Adipocyte (in vitro differentiated cells): ENCODE measurements at regions not wholly inside any gene's neighbourhood (a gene's known extent, or its start where the extent isn't known, plus 50 kb on each side); places are given as distances from the start of the nearest gene placed in this dataset.

ENCODE experiments used
- DNase-seq: peaks from one replicate; pipeline ENCODE4 v3.0.0-alpha.2; 2015; ENCODE audit warnings: low read depth
- H3K27me3 ChIP-seq: replicated peaks from 2 replicates; pipeline ENCODE4 v1.7.0; 2013; ENCODE audit warnings: mild to moderate bottlenecking, low read length, moderate library complexity; ENCODE audit not compliant: control insufficient read depth, insufficient read depth
- H3K36me3 ChIP-seq: 2 replicates; pipeline ENCODE4 v1.7.0; 2013; ENCODE audit warnings: low read length, mild to moderate bottlenecking, moderate library complexity; ENCODE audit not compliant: control insufficient read depth, insufficient read depth, severe bottlenecking
- H3K4me1 ChIP-seq: 2 replicates; pipeline ENCODE4 v1.7.0; 2013; ENCODE audit warnings: mild to moderate bottlenecking, low read length, moderate library complexity; ENCODE audit not compliant: control insufficient read depth, insufficient read depth
- H3K4me3 ChIP-seq: 2 replicates; pipeline ENCODE4 v1.7.0; 2013; ENCODE audit warnings: mild to moderate bottlenecking, low read length, moderate library complexity
- H3K9ac ChIP-seq: 2 replicates; pipeline ENCODE4 v1.7.0; 2013; ENCODE audit warnings: mild to moderate bottlenecking, low read length, moderate library complexity
- H3K9me3 ChIP-seq: 2 replicates; pipeline ENCODE4 v1.7.0; 2013; ENCODE audit warnings: mild to moderate bottlenecking, low read length, moderate library complexity; ENCODE audit not compliant: control insufficient read depth

DNA sequence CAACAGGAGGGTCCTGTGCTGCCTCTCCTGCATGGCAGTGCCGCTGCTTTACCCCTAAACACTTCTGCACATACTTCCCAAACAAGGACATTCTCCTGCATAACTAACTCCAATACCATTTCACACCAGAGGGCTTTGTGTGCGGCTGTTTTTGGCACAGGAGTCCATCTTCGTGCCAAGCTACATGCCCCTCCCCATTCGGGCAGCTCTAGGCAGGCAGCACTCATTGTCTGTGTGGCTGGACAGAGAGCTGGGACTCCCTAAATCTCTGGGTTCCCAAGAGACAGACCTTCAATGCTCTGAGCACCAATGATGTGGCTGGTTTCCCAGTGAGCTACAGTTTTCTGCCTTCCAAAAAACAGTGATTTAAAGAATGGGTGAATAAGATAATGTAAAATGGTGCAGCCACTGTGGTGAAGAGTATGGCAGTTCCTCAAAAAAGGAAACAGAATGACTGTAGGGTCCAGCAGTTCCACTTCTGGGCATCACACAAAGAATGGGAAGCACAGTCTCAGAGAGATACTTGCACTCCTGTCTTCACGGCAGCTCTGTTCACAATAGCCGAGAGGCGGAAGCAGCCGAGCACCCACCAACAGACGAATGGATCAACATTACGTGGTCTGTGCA lies 80.3 kb upstream of the DUSP22 start:
- Histone ChIP-seq H3K27me3 (peaks cover 53% of the 10 kb centered on the region), H3K9ac (no peak overlapping the region), H3K4me3 (no peak overlapping the region), H3K9me3 (no peaks in the 10 kb centered on the region), H3K4me1 (no peaks in the 10 kb centered on the region), H3K36me3 (no peaks in the 10 kb centered on the region)
- no peak for DNase-seq

DNA sequence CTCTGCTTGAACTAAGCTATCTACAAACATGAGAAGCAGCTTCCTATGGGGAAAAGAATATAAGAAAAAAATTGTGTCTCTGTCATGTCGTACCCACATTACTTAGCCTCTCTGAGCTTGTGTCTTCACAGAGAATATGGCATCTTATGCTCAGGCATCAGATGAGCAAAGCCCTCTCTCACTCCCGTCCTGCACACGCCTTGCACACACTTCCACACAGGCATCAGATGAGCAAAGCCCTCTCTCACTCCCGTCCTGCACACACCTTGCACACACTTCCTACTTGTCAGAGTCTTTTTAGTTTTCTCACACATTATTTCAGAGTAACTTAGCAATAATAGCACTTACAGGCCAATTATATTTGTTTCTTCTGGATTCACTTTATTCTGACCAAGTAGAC lies 79.0 kb upstream of the DUSP22 start:
- Histone ChIP-seq H3K9me3 (no peaks in the 10 kb centered on the region), H3K27me3 (peaks cover 51% of the 10 kb centered on the region), H3K36me3 (no peaks in the 10 kb centered on the region), H3K4me1 (no peaks in the 10 kb centered on the region), H3K9ac (no peak overlapping the region), H3K4me3 (no peak overlapping the region)
- no peak for DNase-seq

DNA sequence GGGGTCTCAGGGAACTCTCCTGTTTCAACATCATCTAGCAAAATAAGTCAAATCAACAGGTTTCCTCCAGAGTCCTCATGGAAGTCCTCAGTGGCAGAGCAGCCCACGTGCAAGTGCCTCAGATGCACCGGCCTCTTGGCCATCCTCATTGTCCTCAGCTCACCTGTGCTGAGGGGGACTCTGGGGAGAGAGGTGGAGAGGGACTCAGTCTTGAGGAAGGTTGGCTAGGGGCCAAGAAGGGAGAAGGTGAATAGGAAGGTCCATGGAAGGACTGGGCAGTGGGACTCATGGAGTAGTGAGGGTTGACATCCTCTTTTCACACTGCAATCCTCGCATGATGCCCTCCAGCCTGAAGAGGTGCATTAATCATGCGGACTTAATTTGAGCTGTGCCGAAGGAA lies 77.9 kb upstream of the DUSP22 start:
- H3K36me3 ChIP-seq = no peaks in the 10 kb centered on the region
- H3K4me3 ChIP-seq = no peak overlapping the region
- H3K4me1 ChIP-seq = no peaks in the 10 kb centered on the region
- H3K9me3 ChIP-seq = no peaks in the 10 kb centered on the region
- no peak for DNase-seq
- H3K9ac ChIP-seq = no peak overlapping the region
- H3K27me3 ChIP-seq = peaks cover 39% of the 10 kb centered on the region

DNA sequence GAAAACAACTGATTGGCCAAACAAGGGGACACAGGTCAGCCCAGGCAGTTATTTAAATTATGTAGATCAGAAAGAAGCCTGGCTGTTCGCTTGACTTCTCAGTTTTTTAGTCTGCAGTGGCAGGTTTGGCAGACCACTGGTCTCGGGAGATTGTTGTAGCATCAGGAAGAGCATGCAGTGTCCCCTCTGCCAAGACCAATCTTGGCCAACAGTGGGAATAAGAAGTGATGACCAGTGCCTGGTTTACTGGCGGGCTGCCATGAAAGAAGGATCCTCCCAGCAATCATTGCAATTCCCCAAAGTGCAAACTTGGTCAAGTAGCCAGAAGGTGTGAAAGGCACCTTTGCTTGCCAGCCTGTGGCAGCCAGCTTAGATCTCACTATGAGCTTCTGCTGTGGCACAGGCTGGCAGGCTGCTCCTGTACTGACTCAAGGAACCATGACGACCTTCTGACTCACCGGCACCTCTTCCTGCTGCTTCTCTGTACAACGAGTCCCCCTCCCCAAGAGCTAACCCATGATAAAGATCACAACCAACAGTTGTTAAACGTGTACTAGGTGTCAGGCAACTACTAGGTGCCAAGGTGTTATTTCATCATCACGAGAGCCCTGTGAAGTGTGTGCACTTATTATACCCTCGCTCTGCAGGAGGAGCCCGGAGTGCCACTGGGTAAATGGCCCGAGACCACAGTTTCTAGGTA lies 76.8 kb upstream of the DUSP22 start:
- Histone ChIP-seq H3K27me3 (peaks cover 30% of the 10 kb centered on the region), H3K4me3 (no peak overlapping the region), H3K4me1 (no peaks in the 10 kb centered on the region), H3K9ac (no peak overlapping the region), H3K36me3 (no peaks in the 10 kb centered on the region), H3K9me3 (no peaks in the 10 kb centered on the region)
- DNase-seq = no peak

DNA sequence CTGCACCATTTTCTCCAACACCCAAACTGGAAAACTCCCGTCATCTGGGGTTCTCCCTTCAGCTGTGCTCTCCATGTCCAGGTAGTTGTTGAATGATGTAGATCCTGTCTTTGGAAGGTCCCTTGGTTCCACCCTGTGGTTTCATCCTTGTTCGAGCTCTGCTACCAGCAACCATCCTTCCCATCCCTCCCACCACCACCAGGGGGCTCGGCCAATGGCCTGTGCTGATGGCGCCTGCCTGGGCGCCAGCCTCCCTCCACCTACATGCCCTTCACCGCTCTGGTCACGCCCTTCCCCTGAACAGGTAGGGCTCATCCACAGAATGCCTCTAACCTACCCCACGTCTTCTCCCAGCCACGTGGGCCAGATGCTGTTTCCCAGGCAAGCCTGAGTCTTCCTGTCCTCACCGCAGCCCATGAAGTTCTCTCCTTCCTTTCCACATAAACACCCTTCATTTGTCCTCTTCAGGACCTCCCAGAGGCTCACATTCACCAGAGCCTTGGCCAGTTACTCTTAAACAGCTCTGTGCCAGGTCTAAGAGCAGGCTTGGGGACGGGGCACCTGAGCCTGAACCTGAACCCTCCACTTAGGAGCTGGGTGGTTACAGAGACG lies 75.1 kb upstream of the DUSP22 start:
- Histone ChIP-seq H3K27me3 (peaks cover 13% of the 10 kb centered on the region), H3K4me3 (no peak overlapping the region), H3K9ac (no peak overlapping the region), H3K9me3 (no peaks in the 10 kb centered on the region), H3K36me3 (no peaks in the 10 kb centered on the region), H3K4me1 (no peaks in the 10 kb centered on the region)
- DNase-seq = no peak

DNA sequence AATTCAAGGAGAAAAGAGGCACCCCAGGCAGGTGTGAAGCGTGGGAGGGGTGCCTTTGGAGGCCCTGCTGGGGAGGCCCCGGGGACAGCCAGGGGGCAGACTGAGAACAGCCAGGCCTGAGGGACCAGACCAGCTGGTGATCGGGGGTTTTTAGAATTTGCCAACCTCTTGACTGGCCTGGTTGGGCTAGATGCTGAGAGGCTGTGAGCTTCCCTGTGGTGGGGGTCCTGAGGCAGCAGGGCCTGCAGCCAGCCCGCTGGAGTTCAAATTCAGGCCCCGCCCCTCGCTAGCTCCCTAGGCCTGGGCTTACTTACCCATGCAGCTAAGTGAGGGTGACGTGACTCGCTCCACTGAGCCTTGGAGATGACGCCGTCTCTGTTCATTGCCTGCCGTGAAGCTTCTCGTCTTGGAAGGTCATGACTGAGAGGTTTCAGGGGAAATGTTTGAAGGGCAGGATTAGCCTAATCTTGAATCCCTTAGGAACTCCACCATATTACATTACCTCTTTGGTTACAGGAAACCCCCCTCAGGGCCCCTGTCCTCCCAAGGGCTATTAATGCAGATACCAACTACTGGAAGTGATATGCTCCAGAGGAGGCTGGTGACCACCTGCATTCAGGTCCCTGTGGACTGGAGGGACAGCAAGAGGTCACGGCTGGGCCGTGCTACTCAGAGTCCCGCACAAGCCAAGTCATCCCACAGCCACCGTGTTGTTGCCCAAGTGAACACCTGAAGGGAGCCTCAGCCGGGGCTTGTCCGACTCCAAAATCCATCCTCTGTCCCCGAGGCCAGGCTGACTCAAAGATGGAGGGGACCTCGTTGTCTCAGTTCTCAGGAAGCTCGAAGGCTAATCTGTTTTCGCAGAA lies 73.9 kb upstream of the DUSP22 start:
- H3K36me3 ChIP-seq = no peaks in the 10 kb centered on the region
- H3K9ac ChIP-seq = no peak overlapping the region

DNA sequence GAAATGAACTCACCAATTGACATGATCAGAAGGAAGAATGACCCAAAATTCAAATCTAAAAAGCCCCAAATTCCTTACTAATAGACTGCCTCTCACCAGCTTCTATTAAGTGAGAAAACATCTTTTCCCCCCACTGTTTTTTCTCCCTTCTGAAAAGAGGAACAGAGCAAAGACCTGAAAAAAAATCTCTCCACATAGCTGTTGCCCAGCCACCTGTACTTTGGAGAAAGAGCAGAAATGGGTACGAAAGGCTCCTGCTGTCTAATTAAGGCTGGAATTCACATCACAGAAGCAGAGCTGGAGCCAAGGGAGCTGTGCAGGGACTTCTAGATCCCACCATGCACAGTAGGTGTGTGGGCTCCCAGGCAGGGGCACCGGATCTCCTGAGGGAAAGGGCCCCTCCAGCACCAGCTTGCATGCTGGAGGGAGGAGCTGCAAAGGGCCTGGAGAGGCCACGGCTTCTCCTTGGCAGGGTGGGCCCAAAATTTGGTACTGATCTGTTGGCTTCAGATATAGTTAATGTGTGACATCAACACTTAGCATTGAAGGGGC lies 73.2 kb upstream of the DUSP22 start:
- DNase-seq = no peak
- Histone ChIP-seq H3K9me3 (no peaks in the 10 kb centered on the region), H3K27me3 (no peaks in the 10 kb centered on the region), H3K9ac (no peak overlapping the region), H3K4me1 (peaks cover 10% of the 10 kb centered on the region), H3K4me3 (no peak overlapping the region), H3K36me3 (no peaks in the 10 kb centered on the region)

More for the DNA sequence above, 73.9 kb upstream of the DUSP22 start:
- DNase-seq = no peak
- Histone ChIP-seq H3K4me3 (no peak overlapping the region), H3K9me3 (no peaks in the 10 kb centered on the region), H3K4me1 (peaks cover 9% of the 10 kb centered on the region), H3K27me3 (peaks cover 2% of the 10 kb centered on the region)

DNA sequence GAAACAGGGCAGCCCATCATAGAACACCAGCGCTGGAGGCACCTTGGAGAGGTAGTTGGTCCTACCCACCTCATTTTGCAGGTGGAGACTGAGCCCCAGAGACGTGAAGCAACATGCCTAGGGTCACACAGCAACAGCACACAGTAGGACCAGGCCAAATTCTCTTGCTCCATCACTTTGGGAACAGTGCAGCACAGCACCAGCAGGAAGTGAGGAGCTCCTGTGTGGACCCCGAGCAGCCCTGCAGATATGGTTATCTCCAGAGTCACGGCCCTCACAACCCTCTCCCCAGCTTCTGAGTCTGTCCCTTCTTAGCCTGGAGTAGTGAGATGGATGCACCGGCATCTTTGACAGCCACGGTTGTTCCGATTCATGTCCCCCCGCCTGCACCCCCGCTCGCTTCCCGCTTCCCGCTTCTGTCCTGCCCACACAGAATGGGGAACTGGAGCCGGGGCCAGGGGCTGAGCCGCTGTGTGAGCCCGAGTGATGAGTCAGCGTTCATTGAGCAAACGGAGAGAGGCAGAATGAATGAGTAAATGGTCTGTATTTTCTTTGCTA lies 72.6 kb upstream of the DUSP22 start:
- Histone ChIP-seq H3K9ac (no peak overlapping the region), H3K4me1 (peaks cover 10% of the 10 kb centered on the region), H3K27me3 (no peaks in the 10 kb centered on the region), H3K36me3 (no peaks in the 10 kb centered on the region), H3K4me3 (no peak overlapping the region), H3K9me3 (no peaks in the 10 kb centered on the region)
- peak; percentile 25 for DNase-seq

DNA sequence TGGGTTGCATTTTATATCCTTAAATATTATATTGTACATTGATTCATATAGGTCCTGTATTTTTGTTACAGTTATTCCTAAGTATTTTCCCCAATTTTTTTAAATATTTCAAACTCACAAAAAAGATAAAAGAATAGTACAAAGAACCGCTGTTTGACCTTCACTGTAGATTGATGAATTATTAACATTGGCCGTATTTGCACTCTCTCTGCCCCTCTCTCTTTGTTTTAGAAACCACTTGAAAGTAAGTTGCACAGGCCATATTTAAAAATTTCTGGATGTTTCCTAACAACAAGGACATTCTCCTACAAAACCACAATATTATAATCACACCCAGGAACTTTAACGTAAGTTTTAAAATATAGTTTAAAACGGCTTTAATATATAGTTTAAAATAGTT lies 72.0 kb upstream of the DUSP22 start:
- H3K27me3 ChIP-seq = no peaks in the 10 kb centered on the region
- H3K4me1 ChIP-seq = peaks cover 10% of the 10 kb centered on the region

DNA sequence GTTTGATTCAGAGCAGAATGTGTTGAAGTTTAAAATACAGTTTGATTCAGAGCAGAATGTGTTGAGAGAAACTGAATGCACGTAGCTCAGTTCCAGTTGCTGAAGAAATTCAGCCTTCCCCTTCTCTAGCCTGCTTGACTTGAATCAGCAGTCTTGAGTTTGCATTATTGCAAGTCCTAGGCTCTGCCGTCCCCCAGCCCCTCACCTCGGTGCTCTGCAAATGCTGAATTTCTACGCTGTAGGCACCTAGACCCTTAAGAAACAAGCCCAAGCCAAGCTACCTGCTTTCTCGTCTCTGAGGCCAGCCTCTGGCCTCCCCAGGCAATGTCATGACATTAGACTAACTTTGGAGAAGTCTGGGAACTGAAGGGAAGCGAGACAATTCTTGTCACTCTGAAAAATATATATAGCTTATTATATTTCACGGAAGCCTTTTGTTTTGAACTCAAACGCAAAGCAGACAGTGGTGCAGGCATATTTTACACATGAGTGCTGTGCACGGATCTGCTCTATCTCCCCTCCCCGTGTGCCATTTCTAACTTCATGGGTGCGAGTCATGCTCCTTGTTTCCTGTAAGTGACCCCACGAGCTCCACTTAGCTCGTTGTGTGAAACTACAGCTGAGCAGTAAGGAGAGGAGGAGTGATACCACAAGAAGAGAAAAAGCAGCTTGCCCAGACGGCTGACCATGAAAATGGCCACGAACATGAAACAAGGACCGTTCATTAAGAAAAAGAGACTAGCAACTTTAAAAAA lies 71.4 kb upstream of the DUSP22 start:
- no peak overlapping the region for H3K9ac ChIP-seq
- no peaks in the 10 kb centered on the region for H3K36me3 ChIP-seq
- no peak for DNase-seq
- no peak overlapping the region for H3K4me3 ChIP-seq
- peaks cover 10% of the 10 kb centered on the region for H3K4me1 ChIP-seq
- H3K9me3 ChIP-seq = no peaks in the 10 kb centered on the region
- no peaks in the 10 kb centered on the region for H3K27me3 ChIP-seq

More for the DNA sequence above, 72.0 kb upstream of the DUSP22 start:
- H3K36me3 ChIP-seq = no peaks in the 10 kb centered on the region
- no peak overlapping the region for H3K4me3 ChIP-seq
- no peak overlapping the region for H3K9ac ChIP-seq
- DNase-seq = no peak
- H3K9me3 ChIP-seq = no peaks in the 10 kb centered on the region
